GM12874 (cell line): ENCODE measurements at regions not wholly inside any gene's neighbourhood (a gene's known extent, or its start where the extent isn't known, plus 50 kb on each side); places are given as distances from the start of the nearest gene placed in this dataset.

Experiments used
- CTCF ChIP-seq: IDR thresholded peaks from 2 replicates; pipeline ENCODE4 v1.5.1; 2011; ENCODE audit warnings: low read depth, mild to moderate bottlenecking, control low read depth, low read length, moderate library complexity; ENCODE audit not compliant: insufficient read depth

GRCh38 chr6:114437235-114437634, 94.4 kb upstream of the HS3ST5 start:
- TF ChIP-seq CTCF, result no peak

- TF ChIP-seq CTCF, result no peak
Measured at GRCh38 chr6:114436691-114437090, 93.9 kb upstream of the HS3ST5 start.

GRCh38 chr6:114435985-114436384, 93.2 kb upstream of the HS3ST5 start:
- TF ChIP-seq CTCF, result no peak

- TF ChIP-seq CTCF, result no peak
Measured at GRCh38 chr6:114432400-114432799, 89.6 kb upstream of the HS3ST5 start.

GRCh38 chr6:114431641-114432040, 88.8 kb upstream of the HS3ST5 start:
- TF ChIP-seq CTCF, result no peak

GRCh38 chr6:114430534-114431124, 87.8 kb upstream of the HS3ST5 start:
- no peak for TF ChIP-seq CTCF

- TF ChIP-seq CTCF, result no peak
Measured at GRCh38 chr6:114428341-114428740, 85.5 kb upstream of the HS3ST5 start.

- no peak for TF ChIP-seq CTCF
Measured at GRCh38 chr6:114421199-114421598, 78.4 kb upstream of the HS3ST5 start.
